GM12892 (cell line): ENCODE measurements at regions not wholly inside any gene's neighbourhood (a gene's known extent, or its start where the extent isn't known, plus 50 kb on each side); places are given as distances from the start of the nearest gene placed in this dataset.

ENCODE experiments used
- POLR2A ChIP-seq: IDR thresholded peaks from 2 replicates; pipeline ENCODE4 v1.6.1; 2011; ENCODE audit warnings: low read depth, low read length, control low read depth
- POLR2AphosphoS5 ChIP-seq: IDR thresholded peaks from 2 replicates; pipeline ENCODE4 v1.6.1; 2011; ENCODE audit warnings: low read depth, low read length, control low read depth

DNA sequence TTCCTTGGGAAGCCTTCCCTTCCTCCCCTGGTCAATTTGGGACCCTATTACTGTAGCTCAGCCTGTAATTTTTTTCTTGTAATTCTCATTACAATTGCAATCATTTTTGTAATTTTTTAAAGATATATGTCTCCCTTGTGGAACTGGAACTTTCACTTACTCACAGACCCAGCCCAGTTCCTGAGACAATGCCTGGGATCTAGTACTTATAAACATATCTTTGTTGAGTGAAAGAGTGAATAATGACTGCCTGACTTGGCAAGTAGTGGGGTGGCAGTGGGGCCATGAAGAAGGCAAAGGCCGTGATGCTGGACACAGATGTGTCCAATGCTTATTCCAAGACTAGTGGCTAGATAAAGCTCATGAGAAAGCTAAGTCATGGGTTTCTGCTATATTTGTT, 294.5 kb upstream of the LRRN1 start:
- no peak for TF ChIP-seq POLR2AphosphoS5
- no peak for TF ChIP-seq POLR2A
